ENCODE measurements at regions not wholly inside any gene's neighbourhood (a gene's known extent, or its start where the extent isn't known, plus 50 kb on each side); places are given as distances from the start of the nearest gene placed in this dataset.

GRCh38 chr15:62486041-62486440, 321.0 kb upstream of the C2CD4B start:
- Histone ChIP-seq H3K4me1 (ENCODE audit: insufficient read depth, low read length, poor library complexity, severe bottlenecking) (no peaks in the 10 kb centered on the region), H3K4me2 (ENCODE audit: low read length) (no peak overlapping the region), H4K20me1 (ENCODE audit: insufficient read depth, low read length) (no peaks in the 10 kb centered on the region), H3K4me3 (ENCODE audit: low read depth, low read length, poor library complexity, severe bottlenecking) (no peak overlapping the region), H3K9me2 (ENCODE audit: insufficient read depth, low read length) (no peaks in the 10 kb centered on the region), H3K27ac (ENCODE audit: low read depth, low read length, poor library complexity, severe bottlenecking) (no peak overlapping the region), H3K36me3 (ENCODE audit: insufficient read depth, low read length) (no peaks in the 10 kb centered on the region), H3K79me2 (ENCODE audit: insufficient read depth, low read depth, low read length) (no peaks in the 10 kb centered on the region), H3K9me3 (ENCODE audit: low read length) (no peaks in the 10 kb centered on the region), H2AFZ (ENCODE audit: low read length) (no peak overlapping the region)
- no TSS peak for BruUV-seq (replicated peaks)
- intact Hi-C loops (cut with micrococcal nuclease; ENCODE audit: unreplicated experiment) = no loop called here
- TF ChIP-seq CTCF (conservative IDR thresholded peaks at IDR 0.05; ENCODE audit: low read length) (no peak), EZH2phosphoT487 (IDR thresholded peaks at IDR 0.05; ENCODE audit: borderline replicate concordance, low read depth, low read length) (no peak)
- ChIA-PET POLR2A (interaction anchor here (0.5 to 1.0 kb wide), 2 partner anchors 33 to 404 kb away, joined by 3 read pairs; no protein-coding TSS in a partner anchor), CTCF (ENCODE audit: unreplicated experiment) (no interaction called here)
- DNase-seq (ENCODE audit: low spot score) = no peak

GRCh38 chr15:62488387-62488786, 323.3 kb upstream of the C2CD4B start:
- Histone ChIP-seq H3K36me3 (ENCODE audit: insufficient read depth, low read length) (no peaks in the 10 kb centered on the region), H3K79me2 (ENCODE audit: insufficient read depth, low read depth, low read length) (no peaks in the 10 kb centered on the region), H3K4me1 (ENCODE audit: insufficient read depth, low read length, poor library complexity, severe bottlenecking) (no peaks in the 10 kb centered on the region), H3K9me3 (ENCODE audit: low read length) (no peaks in the 10 kb centered on the region), H4K20me1 (ENCODE audit: insufficient read depth, low read length) (no peaks in the 10 kb centered on the region), H2AFZ (ENCODE audit: low read length) (no peak overlapping the region), H3K9me2 (ENCODE audit: insufficient read depth, low read length) (no peaks in the 10 kb centered on the region), H3K4me2 (ENCODE audit: low read length) (no peak overlapping the region), H3K27ac (ENCODE audit: low read depth, low read length, poor library complexity, severe bottlenecking) (no peak overlapping the region), H3K4me3 (ENCODE audit: low read depth, low read length, poor library complexity, severe bottlenecking) (no peak overlapping the region)
- no TSS peak for BruUV-seq (replicated peaks)
- TF ChIP-seq EZH2phosphoT487 (IDR thresholded peaks at IDR 0.05; ENCODE audit: borderline replicate concordance, low read depth, low read length) (no peak), CTCF (conservative IDR thresholded peaks at IDR 0.05; ENCODE audit: low read length) (no peak)
- DNase-seq (ENCODE audit: low spot score) = no peak
- intact Hi-C loops (cut with micrococcal nuclease; ENCODE audit: unreplicated experiment) = no loop called here
- ChIA-PET CTCF (ENCODE audit: unreplicated experiment) (no interaction called here), POLR2A (interaction anchor here (0.7 kb wide), 1 partner anchor 677 kb away, joined by 3 read pairs; no protein-coding TSS in a partner anchor)

GRCh38 chr15:62491642-62492041, 326.6 kb upstream of the C2CD4B start:
- no peaks in the 10 kb centered on the region for H3K9me3 ChIP-seq (ENCODE audit: low read length)
- CTCF ChIA-PET (ENCODE audit: unreplicated experiment) = no interaction called here
- intact Hi-C loops (cut with micrococcal nuclease; ENCODE audit: unreplicated experiment) = no loop called here

More at GRCh38 chr15:62491642-62492041, 326.6 kb upstream of the C2CD4B start:
- H2AFZ ChIP-seq (ENCODE audit: low read length) = no peak overlapping the region
- no peak overlapping the region for H3K4me3 ChIP-seq (ENCODE audit: low read depth, low read length, poor library complexity, severe bottlenecking)
- no peaks in the 10 kb centered on the region for H3K4me1 ChIP-seq (ENCODE audit: insufficient read depth, low read length, poor library complexity, severe bottlenecking)
- H3K79me2 ChIP-seq (ENCODE audit: insufficient read depth, low read depth, low read length) = no peaks in the 10 kb centered on the region
- H3K4me2 ChIP-seq (ENCODE audit: low read length) = no peak overlapping the region
- DNase-seq (ENCODE audit: low spot score) = no peak
- TF ChIP-seq CTCF (conservative IDR thresholded peaks at IDR 0.05; ENCODE audit: low read length) (no peak), EZH2phosphoT487 (IDR thresholded peaks at IDR 0.05; ENCODE audit: borderline replicate concordance, low read depth, low read length) (no peak)
- no peaks in the 10 kb centered on the region for H3K9me2 ChIP-seq (ENCODE audit: insufficient read depth, low read length)
- no peaks in the 10 kb centered on the region for H3K36me3 ChIP-seq (ENCODE audit: insufficient read depth, low read length)
- no peaks in the 10 kb centered on the region for H4K20me1 ChIP-seq (ENCODE audit: insufficient read depth, low read length)
- H3K27ac ChIP-seq (ENCODE audit: low read depth, low read length, poor library complexity, severe bottlenecking) = no peak overlapping the region
- BruUV-seq (replicated peaks) = no TSS peak
- POLR2A ChIA-PET = no interaction called here
